ENCODE measurements at regions not wholly inside any gene's neighbourhood (a gene's known extent, or its start where the extent isn't known, plus 50 kb on each side); places are given as distances from the start of the nearest gene placed in this dataset.

GRCh38 chr17:69757688-69758430, 317.2 kb upstream of the KCNJ16 start:
- H3K79me2 ChIP-seq (replicated peaks; ENCODE audit: insufficient read depth, low read length), result no peaks in the 10 kb centered on the region
- H3K27ac ChIP-seq (ENCODE audit: low read length), result no peak overlapping the region
- no peaks in the 10 kb centered on the region for H3K36me3 ChIP-seq (ENCODE audit: insufficient read depth, low read length)
- H4K20me1 ChIP-seq (ENCODE audit: insufficient read depth), result no peaks in the 10 kb centered on the region
- no peak overlapping the region for H3K9ac ChIP-seq (ENCODE audit: low read length)
- TF ChIP-seq POLR2AphosphoS5 (IDR thresholded peaks at IDR 0.05), result no peak
- no peak for TF ChIP-seq RAD21 (conservative IDR thresholded peaks at IDR 0.05)
- no peak for TF ChIP-seq TAF1 (IDR thresholded peaks at IDR 0.05; ENCODE audit: low read depth)
- TF ChIP-seq SMC3 (conservative IDR thresholded peaks at IDR 0.05; ENCODE audit: poor library complexity), result no peak
- TF ChIP-seq EZH2 (IDR thresholded peaks at IDR 0.05; ENCODE audit: borderline replicate concordance, insufficient read depth, low read length, poor library complexity, severe bottlenecking), result no peak
- no peak for TF ChIP-seq EP300 (conservative IDR thresholded peaks at IDR 0.05; ENCODE audit: poor library complexity, severe bottlenecking)
- no peak for TF ChIP-seq MXI1 (conservative IDR thresholded peaks at IDR 0.05; ENCODE audit: poor library complexity, severe bottlenecking)
- TF ChIP-seq CTCF (IDR thresholded peaks at IDR 0.05; ENCODE audit: poor library complexity, severe bottlenecking), result no peak
- TF ChIP-seq REST (IDR thresholded peaks at IDR 0.05; ENCODE audit: borderline replicate concordance), result no peak
- no peaks in the 10 kb centered on the region for H3K9me2 ChIP-seq (ENCODE audit: insufficient read depth, low read length)
- H2AFZ ChIP-seq (ENCODE audit: low read depth, low read length), result no peak overlapping the region
- no peaks in the 10 kb centered on the region for H3K9me3 ChIP-seq (ENCODE audit: low read length)
- no peaks in the 10 kb centered on the region for H3K27me3 ChIP-seq (ENCODE audit: insufficient read depth, low read depth, low read length)
- H3K4me2 ChIP-seq (ENCODE audit: low read length), result no peak overlapping the region
- no peak overlapping the region for H3K4me3 ChIP-seq (ENCODE audit: low read length)
- H3F3A ChIP-seq (ENCODE audit: insufficient read depth, low read length, poor library complexity, severe bottlenecking), result no peaks in the 10 kb centered on the region

- Histone ChIP-seq H3K36me3 (ENCODE audit: insufficient read depth, low read length) (no peaks in the 10 kb centered on the region), H3K4me3 (ENCODE audit: low read length) (no peak overlapping the region), H3K9ac (ENCODE audit: low read length) (no peak overlapping the region), H3K27ac (ENCODE audit: low read length) (no peak overlapping the region), H3K9me2 (ENCODE audit: insufficient read depth, low read length) (no peaks in the 10 kb centered on the region), H3K4me2 (ENCODE audit: low read length) (no peak overlapping the region), H3F3A (ENCODE audit: insufficient read depth, low read length, poor library complexity, severe bottlenecking) (no peaks in the 10 kb centered on the region), H2AFZ (ENCODE audit: low read depth, low read length) (no peak overlapping the region), H3K9me3 (ENCODE audit: low read length) (no peaks in the 10 kb centered on the region), H3K79me2 (replicated peaks; ENCODE audit: insufficient read depth, low read length) (no peaks in the 10 kb centered on the region), H3K27me3 (ENCODE audit: insufficient read depth, low read depth, low read length) (no peaks in the 10 kb centered on the region), H4K20me1 (ENCODE audit: insufficient read depth) (no peaks in the 10 kb centered on the region)
- TF ChIP-seq RAD21 (conservative IDR thresholded peaks at IDR 0.05), result no peak
- no peak for TF ChIP-seq POLR2AphosphoS5 (IDR thresholded peaks at IDR 0.05)
- TF ChIP-seq TAF1 (IDR thresholded peaks at IDR 0.05; ENCODE audit: low read depth), result no peak
- no peak for TF ChIP-seq EP300 (conservative IDR thresholded peaks at IDR 0.05; ENCODE audit: poor library complexity, severe bottlenecking)
- no peak for TF ChIP-seq SMC3 (conservative IDR thresholded peaks at IDR 0.05; ENCODE audit: poor library complexity)
- TF ChIP-seq CTCF (IDR thresholded peaks at IDR 0.05; ENCODE audit: poor library complexity, severe bottlenecking), result no peak
- TF ChIP-seq REST (IDR thresholded peaks at IDR 0.05; ENCODE audit: borderline replicate concordance), result no peak
- no peak for TF ChIP-seq EZH2 (IDR thresholded peaks at IDR 0.05; ENCODE audit: borderline replicate concordance, insufficient read depth, low read length, poor library complexity, severe bottlenecking)
- TF ChIP-seq MXI1 (conservative IDR thresholded peaks at IDR 0.05; ENCODE audit: poor library complexity, severe bottlenecking), result no peak
These were observed 314.5 kb upstream of the KCNJ16 start for GRCh38 chr17:69760562-69760961.
